ENCODE measurements at regions not wholly inside any gene's neighbourhood (a gene's known extent, or its start where the extent isn't known, plus 50 kb on each side); places are given as distances from the start of the nearest gene placed in this dataset.

GRCh38 chr20:62554214-62554897, 78.6 kb upstream of the GATA5 start:
- H3K36me3 Mint-ChIP-seq, result no peaks in the 10 kb centered on the region
- H3K27ac Mint-ChIP-seq, result no peak overlapping the region
- DNase-seq (ENCODE audit: low spot score in 2 of 2), result no peak
- no peak for ATAC-seq
- H3K9me3 Mint-ChIP-seq, result no peaks in the 10 kb centered on the region

DNA sequence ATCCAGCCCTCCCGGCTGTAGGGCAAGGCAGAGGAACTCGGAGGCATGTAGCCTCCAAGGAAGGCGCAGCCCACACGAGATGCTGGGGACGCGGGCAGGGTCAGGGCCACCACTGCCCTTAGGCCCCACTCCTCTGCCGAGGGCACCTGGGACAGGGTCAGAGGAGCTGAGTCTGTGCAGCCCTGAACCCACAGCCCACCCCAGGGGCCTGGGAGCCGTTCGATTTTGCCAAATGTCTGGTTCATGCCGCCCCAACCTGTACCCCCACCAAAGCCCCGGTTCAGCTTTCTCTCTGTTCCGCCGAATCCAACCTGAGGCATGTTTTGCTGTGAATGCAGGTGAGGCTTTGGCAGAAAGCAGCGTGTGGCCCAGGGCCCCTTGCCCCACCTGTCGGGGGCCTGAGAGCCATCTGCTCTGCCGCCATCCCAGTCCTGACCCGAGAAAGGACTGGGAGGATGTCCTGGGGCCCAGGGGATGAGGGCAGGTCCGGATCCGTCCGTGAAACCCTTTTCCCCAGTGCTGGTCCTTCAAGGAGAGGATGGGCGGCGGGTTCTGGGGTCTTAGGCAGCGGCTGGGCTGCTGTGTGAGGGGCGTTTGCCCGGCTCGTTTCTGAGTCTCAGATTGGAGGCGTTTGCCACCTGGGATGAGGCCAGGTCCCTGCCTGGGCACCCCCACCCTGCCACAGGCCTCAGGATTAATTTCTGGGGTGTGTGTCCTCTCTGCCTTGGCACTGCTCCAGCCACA, 79.3 kb upstream of the GATA5 start:
- DNase-seq (ENCODE audit: low spot score in 2 of 2), result no peak
- Mint-ChIP-seq H3K36me3 (no peaks in the 10 kb centered on the region), H3K9me3 (no peaks in the 10 kb centered on the region), H3K27ac (no peak overlapping the region)
- no peak for ATAC-seq

- ATAC-seq, result no peak
- no peaks in the 10 kb centered on the region for H3K36me3 Mint-ChIP-seq
These were observed 80.0 kb upstream of the GATA5 start for GRCh38 chr20:62555642-62556420.

DNA sequence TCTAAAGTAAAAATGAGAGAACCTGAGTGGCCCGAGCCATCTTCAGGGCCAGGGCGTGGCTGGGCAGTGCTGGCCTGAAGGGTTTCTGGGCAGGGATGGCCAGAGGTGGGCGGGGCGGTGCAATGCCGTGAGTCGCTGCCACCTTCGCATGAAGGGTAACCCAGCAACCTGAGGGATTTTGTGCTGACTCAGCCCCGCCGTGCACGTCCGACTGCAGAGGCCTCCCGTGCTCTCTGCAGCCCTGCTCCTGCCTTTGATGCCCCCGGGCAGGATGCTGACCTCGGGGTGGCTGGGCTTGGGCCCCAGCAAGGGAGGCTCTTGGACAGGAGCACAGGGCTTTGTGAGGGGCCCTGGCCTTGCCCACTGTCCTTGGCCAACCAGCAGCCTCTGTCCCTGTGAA, 81.7 kb upstream of the GATA5 start:
- no peaks in the 10 kb centered on the region for H3K36me3 Mint-ChIP-seq
- H3K9me3 Mint-ChIP-seq, result no peaks in the 10 kb centered on the region
- DNase-seq (ENCODE audit: low spot score in 2 of 2) (no peak), ATAC-seq (no peak)
- H3K27ac Mint-ChIP-seq, result no peak overlapping the region

More at GRCh38 chr20:62555642-62556420, 80.0 kb upstream of the GATA5 start:
- no peak overlapping the region for H3K27ac Mint-ChIP-seq
- no peak for DNase-seq (ENCODE audit: low spot score in 2 of 2)
- no peaks in the 10 kb centered on the region for H3K9me3 Mint-ChIP-seq

- ATAC-seq (no peak), DNase-seq (ENCODE audit: low spot score in 2 of 2) (no peak)
- H3K27ac Mint-ChIP-seq, result no peak overlapping the region
- no peaks in the 10 kb centered on the region for H3K36me3 Mint-ChIP-seq
- no peaks in the 10 kb centered on the region for H3K9me3 Mint-ChIP-seq
These were observed 82.2 kb upstream of the GATA5 start for GRCh38 chr20:62557999-62558408.

GRCh38 chr20:62558779-62559178, 83.0 kb upstream of the GATA5 start:
- DNase-seq (ENCODE audit: low spot score in 2 of 2) (no peak), ATAC-seq (no peak)
- H3K9me3 Mint-ChIP-seq, result no peaks in the 10 kb centered on the region
- no peak overlapping the region for H3K27ac Mint-ChIP-seq
- no peaks in the 10 kb centered on the region for H3K36me3 Mint-ChIP-seq

- ATAC-seq (no peak), DNase-seq (ENCODE audit: low spot score in 2 of 2) (no peak)
- Mint-ChIP-seq H3K9me3 (no peaks in the 10 kb centered on the region), H3K27ac (no peak overlapping the region), H3K36me3 (no peaks in the 10 kb centered on the region)
These were observed 82.1 kb upstream of the SLCO4A1 start for GRCh38 chr20:62560162-62560561.

DNA sequence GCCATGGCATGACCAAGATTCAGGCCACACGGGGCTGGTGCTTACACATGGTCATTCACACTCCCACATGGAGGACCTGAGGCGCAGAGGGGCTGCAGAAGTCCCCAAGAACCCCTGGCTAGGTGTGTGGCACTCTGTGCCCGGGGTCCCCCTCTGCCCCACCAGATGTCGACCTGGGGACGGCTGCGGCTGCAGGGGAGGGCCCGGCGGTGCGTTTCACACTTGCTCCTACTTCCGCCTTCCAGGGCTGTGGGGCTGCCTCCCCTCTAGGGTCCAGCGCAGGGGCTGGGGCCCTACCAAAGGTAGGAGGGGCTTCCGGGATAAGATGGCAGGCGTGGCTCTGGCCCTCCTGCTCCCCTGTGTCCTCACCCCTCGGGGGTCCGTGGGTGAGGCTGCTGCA, 81.1 kb upstream of the SLCO4A1 start:
- no peak for ATAC-seq
- DNase-seq (ENCODE audit: low spot score in 2 of 2), result no peak
- no peaks in the 10 kb centered on the region for H3K9me3 Mint-ChIP-seq
- no peak overlapping the region for H3K27ac Mint-ChIP-seq
- H3K36me3 Mint-ChIP-seq, result no peaks in the 10 kb centered on the region

- no peaks in the 10 kb centered on the region for H3K9me3 Mint-ChIP-seq
- H3K27ac Mint-ChIP-seq, result no peak overlapping the region
- ATAC-seq, result no peak
These were observed 80.4 kb upstream of the SLCO4A1 start for GRCh38 chr20:62561948-62562347.

DNA sequence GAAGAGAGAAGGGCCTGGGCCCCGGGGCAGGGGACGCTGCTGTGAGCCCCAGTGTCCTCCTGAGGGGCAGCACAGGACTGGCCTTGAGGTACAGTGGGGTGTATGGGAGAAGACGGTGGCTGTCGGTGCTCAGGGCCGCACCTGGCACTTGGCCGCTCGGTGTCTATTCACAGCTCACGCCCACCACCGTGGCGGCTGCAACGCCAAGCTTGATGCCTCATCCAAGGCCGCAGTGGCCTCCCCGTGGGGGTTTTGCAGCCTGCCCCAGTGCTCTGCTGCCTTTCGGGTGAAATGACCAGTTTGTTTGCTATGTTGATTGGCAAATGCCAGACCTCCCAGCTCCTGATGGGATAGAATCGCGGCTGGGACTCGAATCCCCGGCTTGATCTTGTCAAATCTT, 79.5 kb upstream of the SLCO4A1 start:
- Mint-ChIP-seq H3K9me3 (no peaks in the 10 kb centered on the region), H3K36me3 (no peaks in the 10 kb centered on the region), H3K27ac (no peak overlapping the region)
- DNase-seq (ENCODE audit: low spot score in 2 of 2) (no peak), ATAC-seq (no peak)

More at GRCh38 chr20:62561948-62562347, 80.4 kb upstream of the SLCO4A1 start:
- no peaks in the 10 kb centered on the region for H3K36me3 Mint-ChIP-seq
- DNase-seq (ENCODE audit: low spot score in 2 of 2), result no peak

DNA sequence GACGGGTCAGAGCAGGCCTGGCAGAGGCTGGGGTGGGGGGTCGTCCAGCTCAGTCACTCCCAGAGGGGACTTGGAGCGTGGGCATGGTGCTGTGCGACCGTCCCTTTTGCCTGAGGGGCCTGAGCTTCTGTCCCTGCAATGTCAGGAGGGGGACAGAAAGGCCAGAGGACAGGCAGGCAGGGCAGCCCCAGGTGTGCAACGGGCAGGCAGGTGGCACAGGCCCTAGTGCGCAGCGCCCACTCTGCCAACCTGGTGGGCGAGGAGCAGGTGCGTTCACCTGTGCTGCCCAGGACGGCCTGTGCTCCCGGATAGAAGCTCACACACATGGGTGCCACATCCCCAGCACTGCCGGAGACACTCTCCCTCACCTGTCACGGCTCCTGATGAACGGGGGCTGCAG, 78.7 kb upstream of the SLCO4A1 start:
- no peaks in the 10 kb centered on the region for H3K9me3 Mint-ChIP-seq
- no peak for DNase-seq (ENCODE audit: low spot score in 2 of 2)

GRCh38 chr20:62564456-62565245, 77.7 kb upstream of the SLCO4A1 start:
- DNase-seq (ENCODE audit: low spot score in 2 of 2), result no peak

More for the DNA sequence above, 78.7 kb upstream of the SLCO4A1 start:
- Mint-ChIP-seq H3K27ac (no peak overlapping the region), H3K36me3 (no peaks in the 10 kb centered on the region)
- no peak for ATAC-seq

GRCh38 chr20:62566266-62566665, 76.0 kb upstream of the SLCO4A1 start:
- Mint-ChIP-seq H3K27ac (no peak overlapping the region), H3K9me3 (no peaks in the 10 kb centered on the region), H3K36me3 (no peaks in the 10 kb centered on the region)
- DNase-seq (ENCODE audit: low spot score in 2 of 2) (no peak), ATAC-seq (no peak)

More at GRCh38 chr20:62564456-62565245, 77.7 kb upstream of the SLCO4A1 start:
- no peak for ATAC-seq
- Mint-ChIP-seq H3K9me3 (no peaks in the 10 kb centered on the region), H3K36me3 (no peaks in the 10 kb centered on the region), H3K27ac (no peak overlapping the region)

DNA sequence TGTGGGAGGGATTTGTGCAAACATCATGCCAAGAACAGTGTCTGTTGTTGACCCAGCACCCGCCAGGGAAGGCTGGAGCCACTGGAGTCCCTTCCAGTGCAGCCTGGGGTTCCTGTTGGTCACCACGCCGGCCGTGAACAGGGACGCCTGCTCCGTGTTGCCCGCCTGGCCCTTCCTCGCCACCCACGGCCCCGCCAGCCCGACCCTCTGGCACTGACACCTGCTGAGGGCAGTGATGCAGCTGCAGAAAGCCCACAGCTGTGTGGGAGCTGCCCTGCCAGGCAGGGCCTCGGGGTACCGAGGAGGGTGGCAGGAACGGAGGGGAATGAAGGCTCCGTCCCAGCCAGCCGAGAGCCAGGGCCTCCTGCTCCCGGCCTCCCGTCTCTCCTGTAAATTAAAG, 75.5 kb upstream of the SLCO4A1 start:
- no peaks in the 10 kb centered on the region for H3K9me3 Mint-ChIP-seq
- DNase-seq (ENCODE audit: low spot score in 2 of 2) (no peak), ATAC-seq (no peak)
- H3K36me3 Mint-ChIP-seq, result no peaks in the 10 kb centered on the region
- H3K27ac Mint-ChIP-seq, result no peak overlapping the region

GRCh38 chr20:62567246-62568044, 74.9 kb upstream of the SLCO4A1 start:
- Mint-ChIP-seq H3K36me3 (peaks cover 4 to 5% of the 10 kb centered on the region in 2 donors), H3K9me3 (no peaks in the 10 kb centered on the region), H3K27ac (no peak overlapping the region)
- DNase-seq (ENCODE audit: low spot score in 2 of 2), result no peak
- ATAC-seq, result no peak

DNA sequence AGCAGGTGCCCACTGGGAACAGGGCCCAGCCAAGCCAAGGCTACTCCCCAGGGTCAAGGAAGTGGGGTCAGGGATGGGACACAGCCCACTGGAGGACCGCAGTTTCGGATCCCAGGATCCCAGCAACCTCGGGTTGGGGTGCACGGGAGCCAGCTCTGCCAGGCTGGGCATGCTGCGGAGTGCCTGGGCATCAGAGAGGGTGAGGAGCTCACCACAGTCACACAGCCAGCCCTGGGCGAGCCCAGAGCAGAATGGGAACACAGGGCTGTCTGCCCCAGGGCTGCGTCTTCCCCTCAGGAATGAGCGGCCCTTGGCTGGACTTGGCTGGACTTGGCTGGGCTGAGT, 74.3 kb upstream of the SLCO4A1 start:
- H3K27ac Mint-ChIP-seq, result no peak overlapping the region
- DNase-seq (ENCODE audit: low spot score in 2 of 2), result no peak
- H3K36me3 Mint-ChIP-seq, result peaks cover 4 to 5% of the 10 kb centered on the region in 2 donors
- no peaks in the 10 kb centered on the region for H3K9me3 Mint-ChIP-seq
- ATAC-seq, result no peak

Measured in activated naive CD4-positive, alpha-beta T cell treated with anti-CD3 and anti-CD28 coated beads, Interleukin-2, amount 50 U/mL, for 72 hours (primary cell).